Prostate gland (tissue), 2 donors: ENCODE measurements at regions not wholly inside any gene's neighbourhood (a gene's known extent, or its start where the extent isn't known, plus 50 kb on each side); places are given as distances from the start of the nearest gene placed in this dataset.

ENCODE experiments used
- POLR2A ChIP-seq: fragments of 450-650 bp; IDR thresholded peaks from one replicate; pipeline ENCODE4 v1.6.1; 2016; ENCODE audit warnings: antibody characterized with exemption, mild to moderate bottlenecking
- POLR2AphosphoS5 ChIP-seq: sonication (generic); formaldehyde crosslinking; IDR thresholded peaks from one replicate; pipeline ENCODE4 v1.6.1; 2017; ENCODE audit warnings: antibody characterized with exemption
- TF ChIP-seq, protein P1 (sequence below), 4 experiments: fragments of 200-600 bp in 2 of 4; fragments of 450-650 bp in 2 of 4; sonication (generic) in 2 of 4; IDR thresholded peaks; 1 replicate in 3 of 4; 2 replicates in 1 of 4; pipeline ENCODE4 v1.5.1; 2016 to 2019; ENCODE audit warnings: antibody characterized with exemption in 4 of 4, mild to moderate bottlenecking in 2 of 4, moderate library complexity in 2 of 4

DNA sequence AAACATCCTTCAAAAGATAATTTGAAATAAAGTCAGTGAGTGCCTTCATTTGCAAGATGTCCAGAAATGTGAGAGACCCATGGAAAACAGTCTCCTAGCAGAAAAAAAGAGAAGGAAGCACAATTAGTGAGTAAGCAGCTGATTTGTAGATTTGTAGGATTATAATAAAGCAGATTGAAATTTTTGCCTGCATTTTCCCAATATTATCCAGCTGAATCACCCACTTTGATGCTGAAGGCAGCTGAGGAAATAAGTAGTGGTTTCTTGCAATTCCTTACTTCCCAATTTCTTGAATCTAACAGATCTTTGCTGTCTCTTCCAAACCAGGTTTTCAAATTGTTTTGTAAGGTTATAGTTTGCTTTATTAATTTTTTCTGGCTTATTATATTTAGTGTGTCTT lies 181.4 kb downstream of the GNAT3 start:
- TF ChIP-seq, protein P1, sequence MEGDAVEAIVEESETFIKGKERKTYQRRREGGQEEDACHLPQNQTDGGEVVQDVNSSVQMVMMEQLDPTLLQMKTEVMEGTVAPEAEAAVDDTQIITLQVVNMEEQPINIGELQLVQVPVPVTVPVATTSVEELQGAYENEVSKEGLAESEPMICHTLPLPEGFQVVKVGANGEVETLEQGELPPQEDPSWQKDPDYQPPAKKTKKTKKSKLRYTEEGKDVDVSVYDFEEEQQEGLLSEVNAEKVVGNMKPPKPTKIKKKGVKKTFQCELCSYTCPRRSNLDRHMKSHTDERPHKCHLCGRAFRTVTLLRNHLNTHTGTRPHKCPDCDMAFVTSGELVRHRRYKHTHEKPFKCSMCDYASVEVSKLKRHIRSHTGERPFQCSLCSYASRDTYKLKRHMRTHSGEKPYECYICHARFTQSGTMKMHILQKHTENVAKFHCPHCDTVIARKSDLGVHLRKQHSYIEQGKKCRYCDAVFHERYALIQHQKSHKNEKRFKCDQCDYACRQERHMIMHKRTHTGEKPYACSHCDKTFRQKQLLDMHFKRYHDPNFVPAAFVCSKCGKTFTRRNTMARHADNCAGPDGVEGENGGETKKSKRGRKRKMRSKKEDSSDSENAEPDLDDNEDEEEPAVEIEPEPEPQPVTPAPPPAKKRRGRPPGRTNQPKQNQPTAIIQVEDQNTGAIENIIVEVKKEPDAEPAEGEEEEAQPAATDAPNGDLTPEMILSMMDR (IDR thresholded peaks at IDR 0.05): no peak
- TF ChIP-seq POLR2A: no peak
- no peak for TF ChIP-seq POLR2AphosphoS5
